Activated B cell treated with CpG ODN at 0.5 μM for 24 hours (primary cell): ENCODE measurements at regions not wholly inside any gene's neighbourhood (a gene's known extent, or its start where the extent isn't known, plus 50 kb on each side); places are given as distances from the start of the nearest gene placed in this dataset.

Experiments
- ATAC-seq: fragments of 200-7000 bp; cut with Tn5 transposase; one replicate; pipeline ENCODE4 v1.10.0; 2021; ENCODE audit warnings: low read depth, mild to moderate bottlenecking, moderate library complexity
- CTCF ChIA-PET: fragments of 350-600 bp; sonication (Branson Sonifier 250); formaldehyde crosslinking; loops from one replicate; lab custom pipeline; 2021; ENCODE audit warnings: antibody characterized with exemption; lab: Charles Lee
- POLR2A ChIA-PET: fragments of 350-600 bp; sonication (Branson Sonifier 250); formaldehyde crosslinking; loops from one replicate; lab custom pipeline; 2021; ENCODE audit warnings: antibody characterized with exemption; lab: Charles Lee
- DNase-seq: peaks from one replicate; pipeline ENCODE4 v3.0.0; 2022
- H3K27ac Mint-ChIP-seq: one replicate; pipeline ENCODE4 v1.8.0; 2020; ENCODE audit warnings: mixed read lengths
- H3K27me3 Mint-ChIP-seq: one replicate; pipeline ENCODE4 v1.8.0; 2021; ENCODE audit warnings: mixed read lengths
- H3K36me3 Mint-ChIP-seq: one replicate; pipeline ENCODE4 v1.8.0; 2021; ENCODE audit warnings: low read depth, mixed read lengths
- H3K4me1 Mint-ChIP-seq: one replicate; pipeline ENCODE4 v1.8.0; 2021; ENCODE audit warnings: mixed read lengths
- H3K4me3 Mint-ChIP-seq: one replicate; pipeline ENCODE4 v1.8.0; 2020; ENCODE audit warnings: mild to moderate bottlenecking, mixed read lengths
- H3K9me3 Mint-ChIP-seq: one replicate; pipeline ENCODE4 v1.8.0; 2020; ENCODE audit warnings: mixed read lengths
- intact Hi-C: fragments of 100-400 bp; cut with micrococcal nuclease; formaldehyde crosslinking; loops from one replicate; pipeline ENCODE4 v1.15.1; 2024
- TF ChIP-seq, protein P1 (sequence below): fragments of 200-600 bp; IDR thresholded peaks from one replicate; pipeline ENCODE4 v1.8.0; 2022; ENCODE audit warnings: antibody characterized with exemption, mild to moderate bottlenecking

DNA sequence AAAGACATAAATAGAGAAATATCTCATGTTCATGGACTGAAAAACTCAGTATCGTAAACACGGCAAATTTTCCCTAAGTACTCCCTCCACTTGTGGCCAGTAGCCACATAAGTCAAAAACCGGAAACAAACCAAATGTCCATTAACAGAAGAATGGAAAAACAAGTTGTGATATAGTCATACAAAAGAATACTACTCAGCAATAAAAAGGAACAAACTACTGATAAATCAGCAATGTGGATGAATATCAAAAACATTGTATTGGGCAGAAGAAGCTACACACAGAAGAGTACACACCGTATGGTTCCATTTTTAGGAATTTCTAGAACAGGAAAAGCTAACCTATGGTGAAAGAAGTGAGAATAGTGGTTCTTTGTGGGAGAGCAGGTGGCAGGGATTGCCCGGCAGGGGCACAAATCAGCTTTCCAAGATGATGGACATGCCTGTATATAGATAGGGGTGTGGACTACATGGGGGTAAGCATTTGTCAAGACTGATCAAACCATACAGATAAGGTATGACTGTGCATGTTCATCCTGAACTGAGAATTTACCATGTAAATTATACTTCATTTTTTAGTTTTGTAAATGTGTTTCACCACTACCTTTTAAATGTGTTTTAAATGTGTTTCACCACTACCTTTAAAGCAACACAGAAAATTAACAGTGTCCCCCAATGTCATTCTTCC, 172.8 kb upstream of the CDH5 start:
- Mint-ChIP-seq H3K27ac (no peak overlapping the region), H3K4me1 (no peaks in the 10 kb centered on the region), H3K36me3 (no peaks in the 10 kb centered on the region), H3K4me3 (no peak overlapping the region), H3K9me3 (no peaks in the 10 kb centered on the region), H3K27me3 (peaks cover 2% of the 10 kb centered on the region)
- TF ChIP-seq, protein P1, sequence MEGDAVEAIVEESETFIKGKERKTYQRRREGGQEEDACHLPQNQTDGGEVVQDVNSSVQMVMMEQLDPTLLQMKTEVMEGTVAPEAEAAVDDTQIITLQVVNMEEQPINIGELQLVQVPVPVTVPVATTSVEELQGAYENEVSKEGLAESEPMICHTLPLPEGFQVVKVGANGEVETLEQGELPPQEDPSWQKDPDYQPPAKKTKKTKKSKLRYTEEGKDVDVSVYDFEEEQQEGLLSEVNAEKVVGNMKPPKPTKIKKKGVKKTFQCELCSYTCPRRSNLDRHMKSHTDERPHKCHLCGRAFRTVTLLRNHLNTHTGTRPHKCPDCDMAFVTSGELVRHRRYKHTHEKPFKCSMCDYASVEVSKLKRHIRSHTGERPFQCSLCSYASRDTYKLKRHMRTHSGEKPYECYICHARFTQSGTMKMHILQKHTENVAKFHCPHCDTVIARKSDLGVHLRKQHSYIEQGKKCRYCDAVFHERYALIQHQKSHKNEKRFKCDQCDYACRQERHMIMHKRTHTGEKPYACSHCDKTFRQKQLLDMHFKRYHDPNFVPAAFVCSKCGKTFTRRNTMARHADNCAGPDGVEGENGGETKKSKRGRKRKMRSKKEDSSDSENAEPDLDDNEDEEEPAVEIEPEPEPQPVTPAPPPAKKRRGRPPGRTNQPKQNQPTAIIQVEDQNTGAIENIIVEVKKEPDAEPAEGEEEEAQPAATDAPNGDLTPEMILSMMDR, result no peak
- CTCF ChIA-PET, result no interaction called here
- POLR2A ChIA-PET, result no interaction called here
- DNase-seq (no peak), ATAC-seq (no peak)
- intact Hi-C loops, result no loop called here

- TF ChIP-seq, protein P1, result no peak
- Mint-ChIP-seq H3K27ac (no peak overlapping the region), H3K4me1 (no peaks in the 10 kb centered on the region), H3K9me3 (no peaks in the 10 kb centered on the region), H3K36me3 (no peaks in the 10 kb centered on the region), H3K4me3 (no peak overlapping the region), H3K27me3 (peaks cover 12% of the 10 kb centered on the region)
- DNase-seq, result no peak
- ATAC-seq, result no peak
- intact Hi-C loops, result no loop called here
- POLR2A ChIA-PET, result no interaction called here
- CTCF ChIA-PET, result no interaction called here
Observed at GRCh38 chr16:66190411-66190810, 176.1 kb upstream of the CDH5 start.

- Mint-ChIP-seq H3K27me3 (peaks cover 12% of the 10 kb centered on the region), H3K4me1 (no peaks in the 10 kb centered on the region), H3K4me3 (no peak overlapping the region), H3K36me3 (no peaks in the 10 kb centered on the region), H3K27ac (no peak overlapping the region), H3K9me3 (no peaks in the 10 kb centered on the region)
- ATAC-seq (no peak), DNase-seq (no peak)
- TF ChIP-seq, protein P1, result no peak
- intact Hi-C loops, result no loop called here
- ChIA-PET POLR2A (no interaction called here), CTCF (no interaction called here)
Observed at GRCh38 chr16:66189951-66190350, 176.5 kb upstream of the CDH5 start.

DNA sequence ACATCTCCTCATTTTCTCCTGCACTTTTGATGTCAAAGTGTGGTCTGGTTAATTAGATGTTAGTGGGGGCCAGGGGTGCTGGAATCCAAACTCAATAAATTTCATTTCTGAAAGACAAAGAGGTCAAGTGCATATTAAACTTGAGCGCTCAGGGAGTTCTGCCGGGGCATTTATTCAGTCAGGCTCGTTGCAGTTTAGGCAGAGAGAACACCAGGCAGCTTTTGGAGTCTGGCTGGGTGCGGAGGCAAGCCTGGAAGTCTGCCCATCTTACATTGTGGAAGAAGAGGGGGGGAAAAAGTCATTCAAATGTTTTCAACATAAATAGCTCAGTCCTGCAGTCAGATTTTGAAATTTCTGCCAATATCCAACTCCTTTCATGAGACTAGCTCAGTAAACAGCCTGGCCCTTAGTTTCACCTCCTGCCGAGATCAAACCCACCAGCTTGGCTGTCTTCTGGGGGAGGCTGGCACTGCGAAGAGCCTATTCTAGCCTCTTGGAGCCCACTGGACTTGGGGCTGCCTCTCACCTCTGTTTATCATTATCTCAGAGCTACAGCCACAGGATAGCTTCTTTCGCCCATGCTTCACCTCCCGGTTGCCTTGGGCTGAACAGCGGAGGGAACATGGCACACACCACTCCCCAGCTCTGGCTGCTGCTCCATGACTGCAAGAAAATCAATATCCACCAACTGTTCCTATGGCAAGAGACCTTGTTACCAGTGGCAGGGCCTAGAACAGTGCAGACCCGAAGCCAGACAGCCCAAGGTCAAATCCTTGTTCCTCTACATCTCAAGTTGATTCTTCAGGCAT, 177.4 kb upstream of the CDH5 start:
- CTCF ChIA-PET, result no interaction called here
- POLR2A ChIA-PET, result no interaction called here

GRCh38 chr16:66186251-66186785, 180.2 kb upstream of the CDH5 start:
- Mint-ChIP-seq H3K27me3 (peaks cover 11% of the 10 kb centered on the region), H3K4me1 (no peaks in the 10 kb centered on the region), H3K36me3 (no peaks in the 10 kb centered on the region), H3K4me3 (no peak overlapping the region), H3K9me3 (no peaks in the 10 kb centered on the region), H3K27ac (no peak overlapping the region)
- intact Hi-C loops, result no loop called here
- CTCF ChIA-PET, result no interaction called here
- DNase-seq (no peak), ATAC-seq (no peak)
- POLR2A ChIA-PET, result no interaction called here
- TF ChIP-seq, protein P1, result no peak

More for the DNA sequence above, 177.4 kb upstream of the CDH5 start:
- no peak overlapping the region for H3K27ac Mint-ChIP-seq
- DNase-seq, result no peak
- TF ChIP-seq, protein P1, result no peak
- H3K4me1 Mint-ChIP-seq, result no peaks in the 10 kb centered on the region
- no peaks in the 10 kb centered on the region for H3K9me3 Mint-ChIP-seq
- no peak for ATAC-seq
- intact Hi-C loops, result no loop called here
- H3K27me3 Mint-ChIP-seq, result peaks cover 11% of the 10 kb centered on the region
- no peaks in the 10 kb centered on the region for H3K36me3 Mint-ChIP-seq
- no peak overlapping the region for H3K4me3 Mint-ChIP-seq
